ENCODE measurements at regions not wholly inside any gene's neighbourhood (a gene's known extent, or its start where the extent isn't known, plus 50 kb on each side); places are given as distances from the start of the nearest gene placed in this dataset.

- Histone ChIP-seq H3K9ac (ENCODE audit: low read length) (no peak overlapping the region), H3K4me3 (ENCODE audit: low read length) (no peak overlapping the region), H3K36me3 (ENCODE audit: control insufficient read depth, insufficient read depth, low read length) (no peaks in the 10 kb centered on the region), H3K4me1 (ENCODE audit: control insufficient read depth, insufficient read depth, low read length) (no peaks in the 10 kb centered on the region), H3K27ac (ENCODE audit: low read depth, low read length) (no peak overlapping the region), H3K27me3 (ENCODE audit: control insufficient read depth, insufficient read depth, low read length) (no peaks in the 10 kb centered on the region)
Measured at GRCh38 chr10:129404091-129404490, 63.0 kb upstream of the MGMT start.

- Histone ChIP-seq H3K27me3 (ENCODE audit: control insufficient read depth, insufficient read depth, low read length) (no peaks in the 10 kb centered on the region), H3K4me1 (ENCODE audit: control insufficient read depth, insufficient read depth, low read length) (no peaks in the 10 kb centered on the region), H3K4me3 (ENCODE audit: low read length) (no peak overlapping the region), H3K36me3 (ENCODE audit: control insufficient read depth, insufficient read depth, low read length) (no peaks in the 10 kb centered on the region), H3K9ac (ENCODE audit: low read length) (no peak overlapping the region), H3K27ac (ENCODE audit: low read depth, low read length) (no peak overlapping the region)
Measured at GRCh38 chr10:129405389-129405788, 61.7 kb upstream of the MGMT start.

DNA sequence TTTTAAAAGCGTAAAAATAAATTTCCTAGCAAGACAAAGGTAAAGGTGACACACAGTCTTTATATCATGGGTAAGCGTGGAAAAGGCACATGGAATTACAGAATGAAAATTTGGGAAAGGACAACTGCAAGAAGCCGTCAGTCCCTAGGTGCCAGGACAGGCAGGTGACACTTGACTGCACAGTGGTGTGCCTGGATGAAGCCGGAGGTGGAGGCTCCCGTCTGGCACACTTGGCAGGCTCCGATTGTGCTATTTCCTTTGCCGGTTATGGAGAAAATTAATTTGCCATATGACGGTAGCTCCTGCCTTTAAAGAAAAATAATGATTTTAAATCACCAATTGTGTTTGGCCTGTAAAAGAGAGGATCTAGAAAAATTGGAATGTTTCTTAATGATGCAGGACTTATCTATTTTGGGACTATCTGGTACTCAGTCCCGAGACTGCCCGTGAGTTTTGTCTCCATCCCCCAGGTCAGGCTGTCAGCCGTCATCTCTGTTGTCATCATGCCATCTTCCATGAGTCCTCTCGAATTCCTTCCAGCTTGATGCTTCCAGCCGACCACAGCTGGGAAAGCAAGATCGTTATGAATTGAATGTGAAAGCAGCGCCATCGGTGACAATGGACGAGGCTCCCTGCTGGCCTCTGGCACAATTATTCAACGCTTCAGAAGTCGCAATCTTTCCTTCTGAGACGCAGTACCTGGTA is 56.2 kb upstream of the MGMT start:
- Histone ChIP-seq H3K9ac (ENCODE audit: low read length) (no peak overlapping the region), H3K4me3 (ENCODE audit: low read length) (no peak overlapping the region), H3K27ac (ENCODE audit: low read depth, low read length) (no peak overlapping the region), H3K36me3 (ENCODE audit: control insufficient read depth, insufficient read depth, low read length) (no peaks in the 10 kb centered on the region), H3K4me1 (ENCODE audit: control insufficient read depth, insufficient read depth, low read length) (no peaks in the 10 kb centered on the region), H3K27me3 (ENCODE audit: control insufficient read depth, insufficient read depth, low read length) (no peaks in the 10 kb centered on the region)

- no peak overlapping the region for H3K27ac ChIP-seq (ENCODE audit: low read depth, low read length)
- H3K27me3 ChIP-seq (ENCODE audit: control insufficient read depth, insufficient read depth, low read length), result no peaks in the 10 kb centered on the region
- H3K4me1 ChIP-seq (ENCODE audit: control insufficient read depth, insufficient read depth, low read length), result no peaks in the 10 kb centered on the region
- no peak overlapping the region for H3K4me3 ChIP-seq (ENCODE audit: low read length)
- H3K9ac ChIP-seq (ENCODE audit: low read length), result no peak overlapping the region
- no peaks in the 10 kb centered on the region for H3K36me3 ChIP-seq (ENCODE audit: control insufficient read depth, insufficient read depth, low read length)
Measured at GRCh38 chr10:129411393-129411705, 55.7 kb upstream of the MGMT start.

GRCh38 chr10:129411772-129412171 is 55.3 kb upstream of the MGMT start:
- Histone ChIP-seq H3K4me1 (ENCODE audit: control insufficient read depth, insufficient read depth, low read length) (no peaks in the 10 kb centered on the region), H3K27ac (ENCODE audit: low read depth, low read length) (no peak overlapping the region), H3K4me3 (ENCODE audit: low read length) (no peak overlapping the region), H3K27me3 (ENCODE audit: control insufficient read depth, insufficient read depth, low read length) (no peaks in the 10 kb centered on the region), H3K9ac (ENCODE audit: low read length) (no peak overlapping the region), H3K36me3 (ENCODE audit: control insufficient read depth, insufficient read depth, low read length) (no peaks in the 10 kb centered on the region)

DNA sequence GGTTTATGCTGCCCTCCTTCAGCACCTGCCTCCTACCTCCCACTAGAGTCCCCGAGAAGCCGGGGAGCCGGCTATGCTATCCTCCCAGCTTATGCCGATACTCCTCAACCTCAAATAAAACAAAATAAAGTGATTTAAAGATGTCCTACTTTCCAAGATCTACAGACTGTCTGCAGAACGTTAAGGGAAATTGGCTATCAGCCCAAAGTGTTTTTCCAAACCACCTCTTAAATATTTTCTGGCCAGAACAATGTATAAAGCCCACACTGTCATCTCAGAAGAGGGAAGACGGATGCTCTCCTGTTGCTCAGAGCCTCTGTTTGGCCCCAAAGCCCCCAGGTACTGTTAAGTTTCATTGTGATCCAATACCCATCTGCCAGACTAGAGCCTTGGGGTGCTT is 54.0 kb upstream of the MGMT start:
- no peak overlapping the region for H3K9ac ChIP-seq (ENCODE audit: low read length)
- H3K4me1 ChIP-seq (ENCODE audit: control insufficient read depth, insufficient read depth, low read length), result no peaks in the 10 kb centered on the region
- H3K4me3 ChIP-seq (ENCODE audit: low read length), result no peak overlapping the region
- H3K36me3 ChIP-seq (ENCODE audit: control insufficient read depth, insufficient read depth, low read length), result no peaks in the 10 kb centered on the region
- H3K27ac ChIP-seq (ENCODE audit: low read depth, low read length), result no peak overlapping the region
- H3K27me3 ChIP-seq (ENCODE audit: control insufficient read depth, insufficient read depth, low read length), result no peaks in the 10 kb centered on the region

DNA sequence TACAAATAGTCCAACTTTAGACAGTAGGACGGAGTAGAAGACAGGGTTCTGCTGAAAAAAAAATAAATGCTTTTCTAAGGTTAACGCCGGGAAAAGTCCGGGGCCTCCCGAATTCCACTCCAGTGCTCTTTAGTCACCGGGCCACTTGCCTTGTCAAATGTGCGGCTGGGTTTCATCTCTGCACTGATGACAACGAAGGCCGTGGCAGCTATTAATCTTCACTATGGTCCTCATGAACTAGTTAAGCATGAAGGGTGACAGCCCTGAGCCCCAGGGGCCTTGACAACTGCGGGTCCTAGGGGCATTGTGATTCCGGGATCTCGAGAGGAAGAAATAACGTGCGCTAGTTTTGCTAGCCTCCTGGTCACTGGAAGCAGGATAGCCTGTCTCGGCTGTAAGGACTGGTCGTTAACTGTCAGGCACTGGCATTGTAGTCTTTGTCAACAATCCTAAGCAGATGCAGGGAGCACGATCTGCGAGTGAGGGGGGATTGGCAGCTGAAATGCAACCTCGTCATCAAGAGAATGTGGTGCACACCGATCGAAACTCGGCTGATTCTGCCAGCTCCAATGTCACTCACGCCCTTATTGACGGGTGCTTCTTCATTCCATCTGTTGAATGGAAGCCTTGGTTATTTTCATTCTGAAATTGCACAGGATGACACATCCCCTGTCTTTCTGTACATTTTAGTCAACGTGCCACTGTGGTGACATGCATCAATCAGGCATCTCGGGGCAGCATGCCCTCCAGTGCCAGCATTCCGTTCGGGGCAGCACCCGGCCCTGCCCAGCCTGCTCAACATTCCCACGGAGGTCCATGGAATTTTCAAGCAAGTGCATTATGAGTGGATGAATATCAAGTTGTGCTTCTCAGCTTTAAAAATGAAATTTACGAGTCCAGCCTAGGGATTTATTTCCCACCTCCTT is 51.6 kb upstream of the MGMT start:
- Histone ChIP-seq H3K4me1 (ENCODE audit: control insufficient read depth, insufficient read depth, low read length) (no peaks in the 10 kb centered on the region), H3K4me3 (ENCODE audit: low read length) (no peak overlapping the region)

GRCh38 chr10:129416155-129416554 is 50.9 kb upstream of the MGMT start:
- Histone ChIP-seq H3K4me1 (ENCODE audit: control insufficient read depth, insufficient read depth, low read length) (no peaks in the 10 kb centered on the region), H3K27ac (ENCODE audit: low read depth, low read length) (no peak overlapping the region), H3K4me3 (ENCODE audit: low read length) (no peak overlapping the region), H3K9ac (ENCODE audit: low read length) (no peak overlapping the region), H3K27me3 (ENCODE audit: control insufficient read depth, insufficient read depth, low read length) (no peaks in the 10 kb centered on the region), H3K36me3 (ENCODE audit: control insufficient read depth, insufficient read depth, low read length) (no peaks in the 10 kb centered on the region)

More for the DNA sequence above, 51.6 kb upstream of the MGMT start:
- Histone ChIP-seq H3K27ac (ENCODE audit: low read depth, low read length) (no peak overlapping the region), H3K36me3 (ENCODE audit: control insufficient read depth, insufficient read depth, low read length) (no peaks in the 10 kb centered on the region), H3K9ac (ENCODE audit: low read length) (no peak overlapping the region), H3K27me3 (ENCODE audit: control insufficient read depth, insufficient read depth, low read length) (no peaks in the 10 kb centered on the region)

DNA sequence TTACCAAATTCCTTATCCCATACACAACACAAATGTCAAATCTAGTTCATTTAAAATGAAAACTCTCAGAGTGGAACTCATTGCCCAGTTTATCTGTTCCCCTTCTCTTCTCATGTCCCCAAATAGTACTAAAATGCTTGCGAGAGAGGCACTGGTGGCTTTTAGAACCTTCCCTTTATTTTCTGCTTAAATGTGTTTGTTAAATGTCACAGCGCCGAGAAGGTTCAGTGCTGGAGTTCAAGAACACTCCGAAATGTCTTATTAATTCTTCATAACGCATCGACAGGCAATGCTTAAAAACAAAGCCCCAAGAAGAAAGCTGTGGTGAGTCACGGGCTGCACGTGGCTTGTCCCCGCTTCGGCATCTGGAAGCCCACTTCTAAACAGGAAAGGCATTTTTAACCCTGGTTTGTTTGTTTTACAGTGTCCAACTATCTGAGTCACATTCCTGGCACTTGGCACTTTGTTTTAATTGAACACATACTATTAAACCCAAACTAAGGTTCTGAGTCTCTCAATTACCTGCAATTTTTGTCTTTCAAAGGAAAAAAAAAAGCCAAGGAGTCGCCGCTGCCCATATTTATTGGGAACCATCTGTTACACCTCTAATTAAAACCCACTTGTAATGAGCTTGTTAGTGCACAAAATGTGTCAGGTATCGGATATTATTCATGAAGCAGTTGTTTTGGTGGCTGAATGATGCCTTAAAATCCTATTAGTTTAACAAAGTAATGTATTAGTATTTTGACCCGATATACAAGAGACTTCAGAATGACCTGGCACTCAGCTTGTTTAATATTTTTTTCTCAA is 49.9 kb upstream of the MGMT start:
- H3K27me3 ChIP-seq (ENCODE audit: control insufficient read depth, insufficient read depth, low read length), result no peaks in the 10 kb centered on the region

More for the DNA sequence above, 49.9 kb upstream of the MGMT start:
- Histone ChIP-seq H3K36me3 (ENCODE audit: control insufficient read depth, insufficient read depth, low read length) (no peaks in the 10 kb centered on the region), H3K4me1 (ENCODE audit: control insufficient read depth, insufficient read depth, low read length) (no peaks in the 10 kb centered on the region), H3K4me3 (ENCODE audit: low read length) (no peak overlapping the region), H3K9ac (ENCODE audit: low read length) (no peak overlapping the region), H3K27ac (ENCODE audit: low read depth, low read length) (no peak overlapping the region)
